ENCODE measurements at regions not wholly inside any gene's neighbourhood (a gene's known extent, or its start where the extent isn't known, plus 50 kb on each side); places are given as distances from the start of the nearest gene placed in this dataset.

GRCh38 chr20:60962367-60963045, 289.6 kb upstream of the CDH4 start:
- Histone ChIP-seq H3K14ac (ENCODE audit: insufficient read length) (no peak overlapping the region), H2BK20ac (ENCODE audit: low read length) (no peak overlapping the region), H3K23ac (ENCODE audit: insufficient read length) (no peak overlapping the region), H2AFZ (ENCODE audit: low read length) (no peak overlapping the region), H3K4me1 (replicated peaks in 1 of 4; ENCODE audit: control insufficient read depth in 3 of 4, insufficient read depth in 4 of 4, low read length in 3 of 4) (peaks cover 0 to 2% (median 0%) of the 10 kb centered on the region in 4 experiments; a peak in 1 of 7 replicates), H2BK120ac (replicated peaks; ENCODE audit: low read depth, low read length) (no peak overlapping the region), H3K18ac (ENCODE audit: extremely low read depth, low read length) (no peak overlapping the region), H4K8ac (ENCODE audit: extremely low read depth, insufficient read depth, low read length) (no peak overlapping the region), H3K23me2 (ENCODE audit: low read depth, low read length) (no peaks in the 10 kb centered on the region), H3K4me2 (ENCODE audit: insufficient read depth in 1 of 2, low read depth in 2 of 2, low read length in 2 of 2) (no peak overlapping the region), H3K36me3 (ENCODE audit: control insufficient read depth in 2 of 4, insufficient read depth in 4 of 4, low read length in 3 of 4) (no peaks in the 10 kb centered on the region), H3K56ac (replicated peaks; ENCODE audit: insufficient read length, low read depth, low read length) (no peak overlapping the region), H3K79me1 (ENCODE audit: low read depth, low read length) (no peaks in the 10 kb centered on the region), H3K9ac (replicated peaks in 1 of 4; ENCODE audit: extremely low read depth in 1 of 4, low read depth in 3 of 4, low read length in 3 of 4) (no peak overlapping the region), H2BK12ac (ENCODE audit: low read depth, low read length) (no peak overlapping the region), H3K4ac (replicated peaks; ENCODE audit: insufficient read length, low read depth, low read length) (no peak overlapping the region), H3K9me3 (ENCODE audit: insufficient read depth in 2 of 2, low read depth in 1 of 2, low read length in 1 of 2) (no peaks in the 10 kb centered on the region), H3K79me2 (ENCODE audit: control insufficient read depth in 1 of 2, insufficient read depth in 2 of 2, low read length in 2 of 2) (no peaks in the 10 kb centered on the region), H2AK5ac (ENCODE audit: low read depth, low read length) (no peak overlapping the region), H4K91ac (replicated peaks; ENCODE audit: insufficient read length, low read length) (no peak overlapping the region), H3K27me3 (replicated peaks in 1 of 4; ENCODE audit: control insufficient read depth in 3 of 4, extremely low read depth in 1 of 4, insufficient read depth in 3 of 4, low read length in 3 of 4) (peaks cover 0 to 14% (median 6%) of the 10 kb centered on the region in 4 experiments; a peak in 4 of 7 replicates), H3K4me3 (ENCODE audit: extremely low read depth in 1 of 4, insufficient read depth in 2 of 4, low read depth in 3 of 4, low read length in 4 of 4) (no peak overlapping the region), H3K27ac (ENCODE audit: low read depth, low read length) (no peak overlapping the region), H2BK15ac (ENCODE audit: low read length) (no peak overlapping the region), H4K5ac (ENCODE audit: insufficient read length, low read depth, low read length) (no peak overlapping the region), H2BK5ac (ENCODE audit: low read depth, low read length) (no peak overlapping the region), H4K20me1 (replicated peaks in 1 of 2; ENCODE audit: control insufficient read depth in 1 of 2, insufficient read depth in 2 of 2, low read length in 2 of 2) (no peaks in the 10 kb centered on the region)
- no peak for TF ChIP-seq SIN3A (conservative IDR thresholded peaks at IDR 0.05 in 1 of 2, IDR thresholded peaks at IDR 0.05 in 1 of 2; ENCODE audit: low read depth in 1 of 2, low read length in 2 of 2)
- TF ChIP-seq YY1 (IDR thresholded peaks at IDR 0.05; ENCODE audit: low read depth, low read length): no peak
- no peak for TF ChIP-seq TEAD4 (IDR thresholded peaks at IDR 0.05; ENCODE audit: low read depth, low read length)
- CTCF ChIA-PET (ENCODE audit: partially characterized antibody): no interaction called here
- 90% methylated on average over 5 of the region's 6 CpGs; no CpG with 5 or more reads in 1 of the 2 experiments for WGBS, 2 experiments (ENCODE audit: extremely low coverage in 1 of 2, insufficient coverage in 1 of 2, insufficient read length in 1 of 2, insufficient replicate concordance in 2 of 2, low coverage in 1 of 2, low lambda C conversion rate in 2 of 2, missing lambda C conversion rate in 1 of 2)
- no peak for FAIRE-seq
- POLR2A ChIA-PET (ENCODE audit: partially characterized antibody): no interaction called here
- DNase-seq (ENCODE audit: low read depth in 1 of 2, low spot score in 2 of 2): no peak

Measured in H1 (cell line).